Erythroblast (primary cell): ENCODE measurements at regions not wholly inside any gene's neighbourhood (a gene's known extent, or its start where the extent isn't known, plus 50 kb on each side); places are given as distances from the start of the nearest gene placed in this dataset.

Experiments used
- GATA1 ChIP-seq: IDR thresholded peaks from 2 replicates; pipeline ENCODE4 v1.6.1; 2011; ENCODE audit warnings: low read depth, mild to moderate bottlenecking, control low read depth, low read length, moderate library complexity
- POLR2A ChIP-seq: IDR thresholded peaks from 2 replicates; pipeline ENCODE4 v1.6.1; 2011; ENCODE audit warnings: mild to moderate bottlenecking, low read length

DNA sequence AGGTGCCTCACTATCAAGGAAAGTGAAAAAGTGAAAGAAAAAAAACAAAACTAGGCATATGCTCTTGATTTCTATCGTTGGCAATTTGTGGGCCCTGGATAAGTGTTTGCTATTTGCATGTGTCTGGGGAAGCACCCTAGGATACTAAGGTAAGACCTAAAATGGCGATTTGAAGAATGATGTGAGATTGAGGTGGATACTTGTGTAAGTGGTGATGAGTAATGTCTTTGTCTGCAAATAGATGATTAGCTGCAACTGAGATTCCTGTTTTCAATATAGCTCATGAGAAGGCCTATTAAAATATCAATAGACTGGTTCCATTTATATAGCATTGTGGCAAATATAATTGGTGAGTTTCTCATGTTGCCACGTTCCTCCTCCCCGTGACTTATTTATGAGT lies 261.7 kb downstream of the NEDD1 start:
- TF ChIP-seq POLR2A (no peak), GATA1 (no peak)
